Stimulated activated CD4-positive, alpha-beta T cell treated with anti-CD3 and anti-CD28 coated beads, TNF-alpha, amount 100 ng/mL, for 24 hours (primary cell): ENCODE measurements at regions not wholly inside any gene's neighbourhood (a gene's known extent, or its start where the extent isn't known, plus 50 kb on each side); places are given as distances from the start of the nearest gene placed in this dataset.

Experiments used
- DNase-seq, 3 experiments: peaks; one replicate each; pipeline ENCODE4 v3.0.0-alpha.2; 2020; ENCODE audit warnings: low read depth in 3 of 3

- no peak for DNase-seq
Observed at GRCh38 chr22:27556371-27556770, 245.2 kb downstream of the MN1 start.

GRCh38 chr22:27557286-27558008 is 244.1 kb downstream of the MN1 start:
- DNase-seq = no peak

DNA sequence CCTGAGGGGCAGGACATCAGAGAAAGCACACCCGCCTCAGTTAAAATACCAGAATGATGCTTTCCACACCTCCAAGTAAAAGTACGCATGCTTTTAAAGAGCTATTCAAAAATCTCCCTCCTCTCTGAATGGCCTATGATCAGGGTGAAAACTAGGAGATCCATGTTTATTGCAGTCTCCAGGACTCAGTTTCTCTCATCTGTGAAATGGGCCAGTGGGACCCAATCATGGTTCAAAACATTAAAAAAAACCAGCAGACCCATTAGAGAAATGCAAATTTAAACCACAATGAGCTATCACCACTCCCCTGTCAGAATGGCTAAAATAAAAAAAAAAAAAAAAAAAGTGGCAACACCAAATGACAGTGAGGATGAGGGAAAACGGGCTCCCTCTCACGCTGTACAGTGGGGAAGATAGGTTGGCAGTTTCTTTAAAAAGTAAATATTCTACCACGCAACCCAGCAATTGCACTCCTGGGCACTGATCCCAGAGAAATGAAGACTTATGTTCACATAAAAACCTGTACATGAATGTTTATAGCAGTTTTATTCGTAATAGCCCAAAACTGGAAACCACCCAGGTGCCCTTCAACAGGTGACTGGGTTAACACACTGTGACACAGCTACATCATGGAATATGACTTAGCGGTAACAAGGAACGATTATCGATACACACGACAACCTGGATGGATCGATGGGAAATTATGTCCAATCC is 242.7 kb downstream of the MN1 start:
- DNase-seq = no peak

DNA sequence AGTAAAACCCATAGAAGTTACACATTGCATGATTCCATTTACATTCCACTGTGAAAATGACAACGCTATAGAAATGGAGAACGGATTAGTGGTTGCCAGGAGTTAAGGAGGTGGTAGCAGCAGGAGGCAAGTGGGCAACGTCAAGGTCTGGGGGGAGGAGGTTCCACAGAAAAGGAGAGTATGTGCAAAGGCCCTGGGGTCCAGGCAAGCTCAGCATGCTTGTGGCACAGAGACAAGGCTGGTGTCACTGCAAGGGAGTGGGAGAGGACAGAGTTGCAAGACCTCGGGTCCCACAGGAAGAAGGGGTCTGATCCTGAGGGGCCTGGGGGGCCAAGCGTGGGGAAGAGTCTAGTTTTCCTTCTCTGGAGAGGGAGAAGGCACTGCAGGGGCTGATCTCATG is 240.8 kb downstream of the MN1 start:
- no peak for DNase-seq

DNA sequence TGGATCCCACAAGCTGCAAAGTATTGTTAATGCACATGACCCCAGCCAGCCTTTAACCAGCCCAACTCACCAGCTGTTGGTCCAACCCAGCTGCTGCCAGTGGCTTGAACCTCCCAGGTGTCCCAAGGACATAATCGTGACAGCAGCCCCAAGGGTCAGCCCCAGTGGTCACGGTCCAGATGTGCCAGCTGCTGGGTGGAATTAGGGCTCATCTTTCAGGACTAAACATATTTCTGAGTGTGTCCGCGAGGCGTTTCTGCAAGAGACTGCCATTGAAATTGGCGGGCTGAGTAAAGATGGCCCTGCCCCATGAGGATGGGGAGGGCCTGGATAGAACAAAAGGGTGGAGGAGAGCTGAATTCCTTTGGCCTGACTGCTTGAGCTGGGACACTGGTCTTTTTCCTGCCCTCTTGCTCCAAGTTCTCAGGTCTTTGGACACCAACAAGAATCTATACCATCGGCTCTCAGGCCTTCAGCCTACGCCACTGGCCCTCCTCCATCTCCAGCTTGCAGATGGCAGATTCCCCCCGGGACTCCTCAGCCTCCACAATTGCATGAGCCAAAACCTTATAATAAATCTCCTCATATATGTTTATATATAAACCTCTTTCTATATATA is 240.2 kb downstream of the MN1 start:
- DNase-seq = no peak

DNA sequence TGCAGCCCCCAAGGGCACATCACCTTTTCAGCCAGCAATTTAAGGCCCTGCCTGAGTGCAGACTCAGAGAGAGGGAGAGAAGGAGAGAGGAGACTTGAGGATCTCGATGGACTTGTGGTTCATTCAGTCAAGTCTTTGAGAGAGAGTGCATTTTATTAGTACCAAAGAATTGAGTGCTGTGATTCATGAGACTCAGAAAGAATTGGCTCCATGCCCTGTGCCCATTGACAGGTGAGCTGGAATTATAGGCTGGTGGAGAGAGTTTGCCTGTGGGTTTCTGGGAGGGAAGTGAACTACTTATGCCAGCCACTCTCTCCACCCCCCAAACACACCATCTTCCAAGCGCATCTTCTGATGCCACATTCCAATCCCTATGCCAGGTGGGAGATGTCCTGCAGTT is 236.8 kb downstream of the MN1 start:
- DNase-seq = no peak

- DNase-seq = no peak
Observed at GRCh38 chr22:27566602-27567001, 235.0 kb downstream of the MN1 start.

DNA sequence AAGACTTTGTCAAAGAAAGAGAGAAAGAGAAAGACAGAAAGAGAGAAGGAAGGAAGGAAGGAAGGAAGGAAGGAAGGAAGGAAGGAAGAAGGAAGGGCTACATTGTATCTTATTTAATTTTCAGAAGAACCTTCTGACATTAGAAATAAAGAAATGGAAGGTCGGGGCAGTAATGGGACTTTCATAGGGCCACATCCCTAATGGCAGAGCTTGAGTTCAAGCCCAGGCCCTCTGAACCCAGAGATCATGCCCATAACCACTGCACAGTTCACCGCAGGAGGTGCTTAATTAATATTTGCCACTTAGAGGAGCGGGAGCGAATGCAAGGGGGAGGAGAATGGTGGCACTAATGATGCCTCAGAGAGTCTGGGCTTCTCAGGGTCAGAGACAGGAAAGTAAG is 233.3 kb downstream of the MN1 start:
- DNase-seq = no peak

- DNase-seq = no peak
Observed at GRCh38 chr22:27571463-27572277, 229.9 kb downstream of the MN1 start.

- DNase-seq = no peak
Observed at GRCh38 chr22:27572278-27572666, 229.3 kb downstream of the MN1 start.

- DNase-seq = no peak
Observed at GRCh38 chr22:27573280-27574001, 228.1 kb downstream of the MN1 start.

DNA sequence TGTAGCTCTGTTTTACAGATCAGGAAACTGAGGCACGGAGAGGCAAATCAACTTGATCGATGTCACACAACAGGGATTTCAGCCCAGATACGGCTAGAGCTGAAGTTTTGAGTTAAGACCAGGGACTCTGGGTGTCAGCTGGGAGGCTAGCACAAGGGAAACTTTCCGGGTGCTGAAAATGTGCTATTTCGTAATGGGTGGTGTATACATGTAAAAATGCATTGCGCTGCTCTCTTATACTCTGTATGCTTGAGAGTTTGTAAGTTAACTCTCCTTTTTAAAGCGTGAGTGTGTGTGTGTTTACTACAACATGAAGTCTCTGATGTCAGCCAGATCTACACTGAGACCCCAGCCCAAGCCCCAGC is 227.6 kb downstream of the MN1 start:
- DNase-seq = no peak

- DNase-seq = no peak
Observed at GRCh38 chr22:27574651-27575050, 226.9 kb downstream of the MN1 start.

DNA sequence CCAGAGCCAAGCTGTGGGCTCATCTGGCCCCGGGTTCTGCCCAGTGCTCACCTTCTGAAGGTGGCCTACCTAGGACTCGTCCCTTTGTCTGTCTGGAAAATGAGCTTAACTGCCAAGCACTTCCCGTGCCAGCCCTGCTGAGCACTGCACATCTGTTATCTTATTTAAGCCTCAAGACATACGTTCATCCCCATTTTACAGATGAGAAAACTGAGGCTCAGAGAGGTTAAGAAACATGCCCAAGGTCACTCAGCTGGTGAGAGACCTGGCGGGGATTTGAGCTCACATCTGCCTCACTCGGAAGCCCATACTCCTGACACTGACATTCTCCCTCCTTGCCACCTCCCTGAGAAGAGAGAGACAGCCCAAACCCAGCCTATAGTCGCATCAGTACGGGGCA is 226.2 kb downstream of the MN1 start:
- DNase-seq = no peak

- DNase-seq = no peak
Observed at GRCh38 chr22:27576413-27576812, 225.1 kb downstream of the MN1 start.

DNA sequence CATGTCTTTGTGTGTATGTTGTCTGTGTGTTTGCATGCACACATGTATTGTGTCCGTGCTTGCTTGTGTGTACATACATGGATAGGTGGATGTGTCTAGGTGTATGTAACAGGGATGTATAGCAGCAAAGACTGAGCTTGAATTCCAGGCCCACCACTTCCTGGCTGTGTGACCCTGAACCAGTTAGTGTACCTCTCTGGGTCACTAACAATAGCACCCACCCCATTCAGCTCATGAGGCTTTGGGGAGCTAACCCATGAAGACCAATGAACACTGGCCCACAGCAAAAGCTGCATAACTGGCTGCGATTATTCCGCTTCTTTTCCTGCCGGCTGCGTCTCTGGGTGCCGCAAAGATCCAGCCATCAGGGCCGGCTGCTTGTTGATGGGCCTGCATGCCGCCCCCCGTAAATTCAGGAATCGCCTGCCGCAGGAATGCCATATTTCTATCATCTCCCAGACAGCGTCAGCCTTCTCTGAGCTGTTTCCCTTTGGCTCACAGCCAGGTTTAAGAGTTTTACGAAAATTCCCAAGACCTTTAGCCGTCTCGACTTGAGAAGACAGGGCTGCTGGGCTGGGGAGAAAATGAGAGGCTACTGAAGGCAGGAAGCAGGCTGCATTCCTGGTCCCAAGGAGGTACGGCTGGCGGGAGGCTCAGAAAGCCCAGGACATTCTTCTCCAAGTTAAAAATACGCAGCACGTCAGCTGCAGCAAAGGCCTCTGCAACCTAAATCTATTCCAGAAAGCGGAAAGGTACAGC is 224.6 kb downstream of the MN1 start:
- DNase-seq = no peak

- DNase-seq = no peak
Observed at GRCh38 chr22:27577574-27577969, 224.0 kb downstream of the MN1 start.

GRCh38 chr22:27578937-27579617 is 222.5 kb downstream of the MN1 start:
- DNase-seq = no peak

GRCh38 chr22:27580311-27580897 is 221.2 kb downstream of the MN1 start:
- no peak for DNase-seq

DNA sequence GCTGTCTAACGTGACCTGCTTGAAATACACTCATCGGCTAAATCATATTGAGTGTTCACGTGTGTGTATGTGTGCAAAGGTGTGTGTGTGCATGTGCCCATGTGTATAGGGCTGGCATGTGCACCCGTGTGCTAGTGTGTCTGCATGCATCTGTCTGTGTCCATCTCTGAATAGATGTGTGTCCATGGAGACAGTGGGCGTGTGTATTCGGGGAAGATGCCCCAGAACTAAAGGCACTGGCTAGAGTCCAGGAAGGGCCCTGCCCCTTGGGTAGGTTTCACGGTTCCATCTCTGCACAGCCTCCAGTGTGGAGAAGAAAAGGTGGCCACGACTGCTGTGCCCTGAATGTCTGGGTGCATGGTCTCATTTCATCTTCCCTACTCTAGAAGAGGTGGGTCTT is 220.3 kb downstream of the MN1 start:
- no peak for DNase-seq
